Stomach (tissue), 8 donors: ENCODE measurements at regions not wholly inside any gene's neighbourhood (a gene's known extent, or its start where the extent isn't known, plus 50 kb on each side); places are given as distances from the start of the nearest gene placed in this dataset.
"Not testable (repeated sequence)": the region's sequence is repeated elsewhere in the genome, so short reads cannot be mapped to it uniquely, and the experiment has no call there.

Experiments used
- DNase-seq, 2 donors: peaks; one replicate each; pipeline versions ENCODE4 v3.0.0 to v3.0.0-alpha.2; 2013 to 2019
- H3K27ac ChIP-seq, 5 donors: fragments of 200-600 bp in 4 of 5; sonication (generic) in 4 of 5; one replicate each; pipeline ENCODE4 v1.5.1; 2013 to 2019; ENCODE audit warnings: mild to moderate bottlenecking in 1 of 5, moderate library complexity in 1 of 5
- H3K27me3 ChIP-seq, 3 donors: fragments of 200-600 bp; sonication (generic); one replicate each; pipeline ENCODE4 v1.5.1; 2017 to 2019; ENCODE audit warnings: mixed run types in 1 of 3
- H3K36me3 ChIP-seq, 4 donors: fragments of 200-600 bp; sonication (generic); 1 replicate in 3 of 4; 2 replicates in 1 of 4; pipeline ENCODE4 v1.5.1; 2016 to 2019
- H3K4me1 ChIP-seq, 4 donors: fragments of 200-600 bp; sonication (generic); one replicate each; pipeline ENCODE4 v1.5.1; 2016 to 2019
- H3K4me3 ChIP-seq, 4 donors: fragments of 200-600 bp; sonication (generic) in 3 of 4; one replicate each; pipeline ENCODE4 v1.5.1; 2016 to 2019; ENCODE audit warnings: mild to moderate bottlenecking in 1 of 4
- H3K9me3 ChIP-seq, 4 donors: fragments of 200-600 bp; sonication (generic); one replicate each; pipeline ENCODE4 v1.5.1; 2016 to 2019
- CTCF ChIP-seq, 7 experiments: fragments of 450-650 bp in 4 of 7; fragments of 200-600 bp in 3 of 7; sonication (generic) in 3 of 7; IDR thresholded peaks; one replicate each; pipeline ENCODE4 v1.5.1; 2016 to 2019; ENCODE audit warnings: antibody characterized with exemption in 7 of 7, control low read depth in 2 of 7, mild to moderate bottlenecking in 1 of 7
- EP300 ChIP-seq: sonication (generic); formaldehyde crosslinking; IDR thresholded peaks from one replicate; pipeline ENCODE4 v1.6.1; 2017; ENCODE audit warnings: antibody characterized with exemption
- POLR2A ChIP-seq, 4 donors: fragments of 450-650 bp; IDR thresholded peaks; one replicate each; pipeline ENCODE4 v1.6.1; 2016; ENCODE audit warnings: antibody characterized with exemption in 4 of 4, control low read depth in 2 of 4, mild to moderate bottlenecking in 1 of 4, moderate library complexity in 1 of 4
- POLR2AphosphoS5 ChIP-seq, 3 donors: sonication (generic); formaldehyde crosslinking; IDR thresholded peaks; one replicate each; pipeline ENCODE4 v1.6.1; 2016; ENCODE audit warnings: antibody characterized with exemption in 3 of 3
- WGBS, 5 donors: extraction: QIAGEN DNeasy Blood & Tissue Kit in 3 of 5; methylation state at CpG; one replicate each; pipeline versions ENCODE4 v1.1.5 to v1.1.7; 2013 to 2018; 5-methylcytosine and 5-hydroxymethylcytosine counted together
- intact Hi-C: fragments of 100-400 bp; cut with DNase I; formaldehyde crosslinking; loops from one replicate; pipeline ENCODE4 v1.15.1; 2023; ENCODE audit warnings: low total_unique reads
- donor health status: healthy with polysubstance abuse.
- donor health status: Bipolar disorder and iron deficiency.
- donor health status: healthy.

GRCh38 chr13:73810647-73811046 is 323.6 kb downstream of the KLF12 start:
- H3K4me3 ChIP-seq = no peak overlapping the region
- no peak for DNase-seq
- TF ChIP-seq POLR2A (IDR thresholded peaks at IDR 0.05) (no peak), POLR2AphosphoS5 (IDR thresholded peaks at IDR 0.05) (no peak), CTCF (IDR thresholded peaks at IDR 0.05) (no peak), EP300 (no peak)
- H3K36me3 ChIP-seq = peaks cover 0 to 8% (median 0%) of the 10 kb centered on the region in 4 donors
- no peaks in the 10 kb centered on the region for H3K9me3 ChIP-seq
- intact Hi-C loops = no loop called here
- H3K4me1 ChIP-seq = no peaks in the 10 kb centered on the region
- no peak overlapping the region for H3K27ac ChIP-seq
- WGBS, 5 donors = 75 to 87% (median 83%) methylated on average over 1 of the region's 1 CpG
- no peaks in the 10 kb centered on the region for H3K27me3 ChIP-seq

GRCh38 chr13:73809561-73809960 is 324.6 kb downstream of the KLF12 start:
- intact Hi-C loops = no loop called here
- Histone ChIP-seq H3K27me3 (no peaks in the 10 kb centered on the region), H3K36me3 (peaks cover 0 to 8% (median 0%) of the 10 kb centered on the region in 4 donors), H3K9me3 (no peaks in the 10 kb centered on the region), H3K4me3 (no peak overlapping the region), H3K4me1 (no peaks in the 10 kb centered on the region), H3K27ac (no peak overlapping the region)
- DNase-seq = no peak
- 38 to 57% (median 46%) methylated on average over 1 of the region's 1 CpG for WGBS, 5 donors
- no peak for TF ChIP-seq POLR2AphosphoS5 (IDR thresholded peaks at IDR 0.05)
- no peak for TF ChIP-seq CTCF (IDR thresholded peaks at IDR 0.05)
- TF ChIP-seq POLR2A (IDR thresholded peaks at IDR 0.05) = no peak
- no peak for TF ChIP-seq EP300

- Histone ChIP-seq H3K27me3 (no peaks in the 10 kb centered on the region), H3K9me3 (no peaks in the 10 kb centered on the region), H3K4me1 (no peaks in the 10 kb centered on the region), H3K36me3 (peaks cover 0 to 8% (median 0%) of the 10 kb centered on the region in 4 donors), H3K4me3 (no peak overlapping the region), H3K27ac (no peak overlapping the region)
- 66 to 75% (median 73%) methylated on average over 5 of the region's 5 CpGs for WGBS, 5 donors
- DNase-seq = no peak
- TF ChIP-seq EP300 = no peak
- no peak for TF ChIP-seq POLR2A (IDR thresholded peaks at IDR 0.05)
- TF ChIP-seq CTCF (IDR thresholded peaks at IDR 0.05) = no peak
- TF ChIP-seq POLR2AphosphoS5 (IDR thresholded peaks at IDR 0.05) = no peak
- intact Hi-C loops = no loop called here
These were observed 325.9 kb downstream of the KLF12 start for GRCh38 chr13:73808318-73808717.

- H3K27me3 ChIP-seq, H3K36me3 ChIP-seq, H3K4me1 ChIP-seq, DNase-seq, H3K27ac ChIP-seq, H3K9me3 ChIP-seq, intact Hi-C loops, H3K4me3 ChIP-seq: not testable (repeated sequence)
- 93 to 97% (median 95%) methylated on average over 6 of the region's 6 CpGs for WGBS, 5 donors
These were observed 328.8 kb downstream of the KLF12 start for GRCh38 chr13:73805326-73805958.

- DNase-seq = no peak
- H3K4me1 ChIP-seq = no peaks in the 10 kb centered on the region
- peaks cover 0 to 3% (median 0%) of the 10 kb centered on the region in 4 donors for H3K36me3 ChIP-seq
- intact Hi-C loops = no loop called here
- H3K4me3 ChIP-seq = no peak overlapping the region
- no peak for TF ChIP-seq POLR2AphosphoS5 (IDR thresholded peaks at IDR 0.05)
- no peak for TF ChIP-seq EP300
- no peak for TF ChIP-seq POLR2A (IDR thresholded peaks at IDR 0.05)
- no peak for TF ChIP-seq CTCF (IDR thresholded peaks at IDR 0.05)
- H3K27ac ChIP-seq = no peak overlapping the region
- H3K27me3 ChIP-seq = no peaks in the 10 kb centered on the region
- WGBS, 5 donors = 82 to 93% (median 86%) methylated on average over 1 of the region's 1 CpG
- no peaks in the 10 kb centered on the region for H3K9me3 ChIP-seq
These were observed 330.2 kb downstream of the KLF12 start for GRCh38 chr13:73803997-73804396.
